ENCODE measurements at regions not wholly inside any gene's neighbourhood (a gene's known extent, or its start where the extent isn't known, plus 50 kb on each side); places are given as distances from the start of the nearest gene placed in this dataset.

GRCh38 chr7:123308254-123308951 is 108.6 kb upstream of the SLC13A1 start:
- 82% methylated on average over 2 of the region's 2 CpGs for WGBS
- H3K4me3 ChIP-seq, result no peak overlapping the region
- H3K27me3 ChIP-seq (replicated peaks; ENCODE audit: insufficient read depth), result no peaks in the 10 kb centered on the region
- H3K4me1 ChIP-seq (replicated peaks), result no peaks in the 10 kb centered on the region
- no peak overlapping the region for H3K27ac ChIP-seq
- no peaks in the 10 kb centered on the region for H3K36me3 ChIP-seq
- no peaks in the 10 kb centered on the region for H3K9me3 ChIP-seq
- no peak for TF ChIP-seq CTCF (IDR thresholded peaks at IDR 0.05)
- no peak for TF ChIP-seq POLR2AphosphoS5 (IDR thresholded peaks at IDR 0.05)
- TF ChIP-seq POLR2A (IDR thresholded peaks at IDR 0.05), result no peak
- DNase-seq (ENCODE audit: low spot score), result no peak
- intact Hi-C loops (cut with DNase I), result no loop called here

GRCh38 chr7:123305840-123306375 is 106.1 kb upstream of the SLC13A1 start:
- Histone ChIP-seq H3K4me3 (no peak overlapping the region), H3K36me3 (no peaks in the 10 kb centered on the region), H3K27me3 (replicated peaks; ENCODE audit: insufficient read depth) (no peaks in the 10 kb centered on the region), H3K9me3 (no peaks in the 10 kb centered on the region), H3K4me1 (replicated peaks) (no peaks in the 10 kb centered on the region), H3K27ac (no peak overlapping the region)
- TF ChIP-seq POLR2A (IDR thresholded peaks at IDR 0.05), result no peak
- TF ChIP-seq POLR2AphosphoS5 (IDR thresholded peaks at IDR 0.05), result no peak
- TF ChIP-seq CTCF (IDR thresholded peaks at IDR 0.05), result no peak
- 87% methylated on average over 2 of the region's 2 CpGs for WGBS
- intact Hi-C loops (cut with DNase I), result no loop called here
- DNase-seq (ENCODE audit: low spot score), result no peak

GRCh38 chr7:123303926-123304325 is 104.2 kb upstream of the SLC13A1 start:
- Histone ChIP-seq H3K36me3 (no peaks in the 10 kb centered on the region), H3K9me3 (no peaks in the 10 kb centered on the region), H3K27me3 (replicated peaks; ENCODE audit: insufficient read depth) (no peaks in the 10 kb centered on the region), H3K4me1 (replicated peaks) (no peaks in the 10 kb centered on the region), H3K4me3 (no peak overlapping the region), H3K27ac (no peak overlapping the region)
- 78% methylated on average over 1 of the region's 1 CpG for WGBS
- no peak for TF ChIP-seq POLR2AphosphoS5 (IDR thresholded peaks at IDR 0.05)
- TF ChIP-seq CTCF (IDR thresholded peaks at IDR 0.05), result no peak
- TF ChIP-seq POLR2A (IDR thresholded peaks at IDR 0.05), result no peak
- no peak for DNase-seq (ENCODE audit: low spot score)
- intact Hi-C loops (cut with DNase I), result no loop called here

- H3K4me3 ChIP-seq, result no peak overlapping the region
- H3K4me1 ChIP-seq (replicated peaks), result no peaks in the 10 kb centered on the region
- no peak overlapping the region for H3K27ac ChIP-seq
- TF ChIP-seq CTCF (IDR thresholded peaks at IDR 0.05), result no peak
- no peak for TF ChIP-seq POLR2A (IDR thresholded peaks at IDR 0.05)
- TF ChIP-seq POLR2AphosphoS5 (IDR thresholded peaks at IDR 0.05), result no peak
- WGBS, result 97% methylated on average over 4 of the region's 4 CpGs
- H3K27me3 ChIP-seq (replicated peaks; ENCODE audit: insufficient read depth), result no peaks in the 10 kb centered on the region
- DNase-seq (ENCODE audit: low spot score), result no peak
- no peaks in the 10 kb centered on the region for H3K36me3 ChIP-seq
- intact Hi-C loops (cut with DNase I), result no loop called here
- no peaks in the 10 kb centered on the region for H3K9me3 ChIP-seq
Measured at GRCh38 chr7:123296965-123297364, 97.2 kb upstream of the SLC13A1 start.

- Histone ChIP-seq H3K27ac (no peak overlapping the region), H3K4me3 (no peak overlapping the region), H3K27me3 (replicated peaks; ENCODE audit: insufficient read depth) (no peaks in the 10 kb centered on the region), H3K36me3 (no peaks in the 10 kb centered on the region), H3K9me3 (no peaks in the 10 kb centered on the region), H3K4me1 (replicated peaks) (no peaks in the 10 kb centered on the region)
- intact Hi-C loops (cut with DNase I), result no loop called here
- DNase-seq (ENCODE audit: low spot score), result no peak
- no peak for TF ChIP-seq CTCF (IDR thresholded peaks at IDR 0.05)
- no peak for TF ChIP-seq POLR2A (IDR thresholded peaks at IDR 0.05)
- TF ChIP-seq POLR2AphosphoS5 (IDR thresholded peaks at IDR 0.05), result no peak
- WGBS, result 67% methylated on average over 2 of the region's 2 CpGs
Measured at GRCh38 chr7:123293710-123294109, 93.9 kb upstream of the SLC13A1 start.

All from prostate gland (tissue), 2 donors.